Effector memory CD4-positive, alpha-beta T cell (primary cell): ENCODE measurements at regions not wholly inside any gene's neighbourhood (a gene's known extent, or its start where the extent isn't known, plus 50 kb on each side); places are given as distances from the start of the nearest gene placed in this dataset.
"Not testable (repeated sequence)": the region's sequence is repeated elsewhere in the genome, so short reads cannot be mapped to it uniquely, and the experiment has no call there.

Source experiments
- DNase-seq, 3 donors: peaks; one replicate each; pipeline ENCODE4 v3.0.0-alpha.2; 2020
- H3K27ac ChIP-seq: 2 replicates; pipeline ENCODE4 v1.7.0; 2013; ENCODE audit warnings: mild to moderate bottlenecking, low read length, moderate library complexity; ENCODE audit not compliant: insufficient read depth, poor library complexity, severe bottlenecking
- H3K27me3 ChIP-seq: replicated peaks from 2 replicates; pipeline ENCODE4 v1.7.0; 2013; ENCODE audit warnings: mild to moderate bottlenecking, low read length; ENCODE audit not compliant: insufficient read depth, control insufficient read depth, poor library complexity, severe bottlenecking
- H3K36me3 ChIP-seq: 2 replicates; pipeline ENCODE4 v1.7.0; 2013; ENCODE audit warnings: mild to moderate bottlenecking, low read length, moderate library complexity; ENCODE audit not compliant: control insufficient read depth, insufficient read depth
- H3K4me1 ChIP-seq: 2 replicates; pipeline ENCODE4 v1.7.0; 2013; ENCODE audit warnings: low read length, mild to moderate bottlenecking; ENCODE audit not compliant: control insufficient read depth, insufficient read depth, poor library complexity, severe bottlenecking
- H3K4me3 ChIP-seq: 2 replicates; pipeline ENCODE4 v1.7.0; 2013; ENCODE audit warnings: low read length, low read depth, mild to moderate bottlenecking; ENCODE audit not compliant: insufficient read depth, poor library complexity, severe bottlenecking
- H3K9me3 ChIP-seq: 2 replicates; pipeline ENCODE4 v1.7.0; 2013; ENCODE audit warnings: mild to moderate bottlenecking, low read length, moderate library complexity; ENCODE audit not compliant: control insufficient read depth

GRCh38 chr5:25445381-25446060 lies 800.7 kb upstream of the CDH10 start:
- DNase-seq, H3K4me3 ChIP-seq, H3K9me3 ChIP-seq, H3K27ac ChIP-seq, H3K36me3 ChIP-seq, H3K4me1 ChIP-seq, H3K27me3 ChIP-seq: not testable (repeated sequence)

- Histone ChIP-seq H3K9me3 (no peaks in the 10 kb centered on the region), H3K36me3 (no peaks in the 10 kb centered on the region), H3K4me3 (no peak overlapping the region), H3K27me3 (no peaks in the 10 kb centered on the region), H3K27ac (no peak overlapping the region), H3K4me1 (no peaks in the 10 kb centered on the region)
- no peak for DNase-seq
These were observed 799.9 kb upstream of the CDH10 start for GRCh38 chr5:25444697-25445096.

DNA sequence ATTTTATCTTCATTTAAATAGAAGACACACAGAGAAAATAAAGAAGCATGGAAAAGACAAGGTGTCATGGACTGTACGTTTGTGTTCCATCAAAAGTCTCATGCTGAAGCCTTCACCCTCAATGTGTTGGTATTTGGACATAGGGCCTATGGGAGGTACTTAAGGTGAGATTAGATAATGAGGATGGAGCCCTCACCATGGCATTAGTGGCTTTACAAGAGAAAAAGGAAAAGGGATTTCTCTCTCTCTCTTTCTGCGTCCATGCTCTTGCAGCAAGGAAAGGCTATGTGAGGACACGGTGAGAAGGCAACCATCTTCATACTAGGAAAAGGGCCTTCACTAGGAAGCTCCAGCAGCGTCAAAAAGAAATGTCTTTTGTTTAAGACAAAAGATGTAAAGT lies 797.0 kb upstream of the CDH10 start:
- no peaks in the 10 kb centered on the region for H3K4me1 ChIP-seq
- H3K27ac ChIP-seq, result no peak overlapping the region
- no peaks in the 10 kb centered on the region for H3K36me3 ChIP-seq
- H3K9me3 ChIP-seq, result no peaks in the 10 kb centered on the region
- no peak for DNase-seq
- no peak overlapping the region for H3K4me3 ChIP-seq
- no peaks in the 10 kb centered on the region for H3K27me3 ChIP-seq

DNA sequence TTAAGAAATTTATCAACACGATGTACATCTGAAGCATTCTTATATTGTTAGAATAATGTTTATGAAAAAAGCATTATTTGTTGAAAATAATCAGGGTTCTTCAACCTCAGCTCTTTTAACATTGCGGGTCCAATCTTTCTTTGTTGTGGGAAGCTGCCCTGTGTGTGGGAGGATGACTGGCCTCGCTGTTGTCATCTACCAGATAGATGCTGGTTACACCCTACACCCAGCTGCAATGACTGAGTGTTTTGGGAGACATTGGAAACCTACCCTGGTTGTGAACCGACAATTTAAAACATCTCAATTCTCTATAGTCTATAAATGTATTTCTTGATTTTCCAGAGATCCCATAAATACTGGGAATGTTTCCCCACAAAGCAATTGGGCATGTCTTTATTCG lies 794.2 kb upstream of the CDH10 start:
- no peak overlapping the region for H3K4me3 ChIP-seq
- H3K4me1 ChIP-seq, result no peaks in the 10 kb centered on the region
- DNase-seq, result no peak
- no peak overlapping the region for H3K27ac ChIP-seq
- no peaks in the 10 kb centered on the region for H3K27me3 ChIP-seq
- H3K36me3 ChIP-seq, result no peaks in the 10 kb centered on the region
- H3K9me3 ChIP-seq, result no peaks in the 10 kb centered on the region

DNA sequence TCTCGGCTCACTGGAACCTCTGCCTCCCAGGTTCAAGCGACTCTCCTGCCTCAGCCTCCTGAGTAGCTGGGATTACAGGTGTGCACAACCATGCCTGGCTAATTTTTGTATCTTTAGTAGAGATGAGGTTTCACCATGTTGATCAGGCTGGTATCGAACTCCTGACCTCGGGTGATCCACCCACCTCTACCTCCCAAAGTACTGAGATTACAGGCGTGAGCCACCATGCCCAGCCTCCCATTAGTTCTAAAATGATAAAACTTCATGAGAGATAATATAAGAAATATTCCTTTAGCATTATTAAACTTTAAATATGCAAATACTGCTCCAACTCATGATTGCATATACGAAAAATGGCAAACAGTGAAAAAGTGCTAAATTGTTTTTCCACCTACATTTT lies 793.6 kb upstream of the CDH10 start:
- H3K9me3 ChIP-seq, H3K27me3 ChIP-seq, H3K27ac ChIP-seq, DNase-seq, H3K4me1 ChIP-seq, H3K36me3 ChIP-seq, H3K4me3 ChIP-seq: not testable (repeated sequence)

DNA sequence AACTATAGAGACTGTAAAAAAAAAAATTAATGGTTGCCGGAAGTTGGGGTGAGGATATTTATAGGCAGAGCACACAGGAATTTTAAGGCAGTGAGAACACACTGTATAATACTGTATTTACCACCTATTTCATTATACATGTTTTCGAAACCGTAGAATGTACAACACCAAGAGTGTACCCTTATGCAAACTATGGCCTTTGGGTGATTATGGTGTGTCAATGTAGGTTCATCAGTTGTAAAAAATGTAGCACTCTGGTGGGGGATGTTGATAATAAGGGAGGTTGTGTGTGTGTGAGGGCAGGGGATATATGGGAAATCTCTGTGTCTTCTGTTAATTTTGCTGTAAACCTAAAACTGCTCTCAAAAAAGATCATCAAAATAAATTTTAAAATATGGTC lies 791.7 kb upstream of the CDH10 start:
- no peaks in the 10 kb centered on the region for H3K9me3 ChIP-seq
- no peak overlapping the region for H3K27ac ChIP-seq
- no peaks in the 10 kb centered on the region for H3K36me3 ChIP-seq
- no peak for DNase-seq
- no peaks in the 10 kb centered on the region for H3K27me3 ChIP-seq
- H3K4me3 ChIP-seq, result no peak overlapping the region
- no peaks in the 10 kb centered on the region for H3K4me1 ChIP-seq

GRCh38 chr5:25435882-25436281 lies 791.1 kb upstream of the CDH10 start:
- H3K4me1 ChIP-seq, result no peaks in the 10 kb centered on the region
- no peak overlapping the region for H3K27ac ChIP-seq
- no peak for DNase-seq
- no peaks in the 10 kb centered on the region for H3K36me3 ChIP-seq
- H3K4me3 ChIP-seq, result no peak overlapping the region
- H3K9me3 ChIP-seq, result no peaks in the 10 kb centered on the region
- H3K27me3 ChIP-seq, result no peaks in the 10 kb centered on the region

DNA sequence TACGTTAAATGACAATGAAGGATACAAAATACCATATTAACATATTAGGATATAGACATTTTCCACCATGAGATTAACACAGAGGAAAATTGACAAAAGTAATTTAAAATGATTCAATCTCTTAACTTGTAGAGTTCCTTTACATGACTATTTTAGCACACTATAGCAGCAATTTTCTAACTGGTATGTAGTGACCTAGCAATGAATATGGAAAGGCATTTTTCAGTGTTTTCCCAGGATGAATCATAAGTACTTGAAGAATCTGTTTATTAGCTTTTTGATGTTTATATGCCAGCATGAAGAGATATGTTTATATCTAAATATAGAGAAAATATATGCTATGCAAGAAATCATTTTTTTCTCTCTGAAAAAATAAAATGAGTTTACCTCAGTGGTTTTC lies 782.5 kb upstream of the CDH10 start:
- no peak overlapping the region for H3K4me3 ChIP-seq
- no peak for DNase-seq
- H3K9me3 ChIP-seq, result no peaks in the 10 kb centered on the region
- H3K36me3 ChIP-seq, result no peaks in the 10 kb centered on the region
- no peaks in the 10 kb centered on the region for H3K4me1 ChIP-seq
- no peaks in the 10 kb centered on the region for H3K27me3 ChIP-seq
- H3K27ac ChIP-seq, result no peak overlapping the region

- no peak for DNase-seq
- H3K27me3 ChIP-seq, result no peaks in the 10 kb centered on the region
- no peaks in the 10 kb centered on the region for H3K9me3 ChIP-seq
- no peak overlapping the region for H3K4me3 ChIP-seq
- H3K27ac ChIP-seq, result no peak overlapping the region
- no peaks in the 10 kb centered on the region for H3K4me1 ChIP-seq
- H3K36me3 ChIP-seq, result no peaks in the 10 kb centered on the region
These were observed 778.5 kb upstream of the CDH10 start for GRCh38 chr5:25423271-25423670.

DNA sequence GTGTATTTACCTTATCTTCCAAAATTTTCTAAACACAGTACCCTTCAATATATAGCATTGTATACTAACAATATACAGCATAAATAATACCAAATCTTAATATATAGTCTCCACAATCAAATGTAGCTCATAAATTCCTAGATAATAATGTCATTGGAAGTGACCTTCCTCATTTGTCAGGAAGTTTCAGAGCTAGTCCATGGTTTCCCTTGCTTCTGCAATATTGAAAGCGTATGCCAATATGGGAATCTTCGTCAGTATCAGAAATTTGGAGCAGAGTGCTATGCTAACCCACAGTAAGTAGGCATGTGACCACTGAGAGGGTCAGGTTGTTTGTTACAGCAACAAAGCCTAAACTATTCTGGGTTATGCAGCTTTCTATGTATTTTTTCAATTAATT lies 774.9 kb upstream of the CDH10 start:
- Histone ChIP-seq H3K9me3 (no peaks in the 10 kb centered on the region), H3K4me3 (no peak overlapping the region), H3K27ac (no peak overlapping the region), H3K4me1 (no peaks in the 10 kb centered on the region), H3K36me3 (no peaks in the 10 kb centered on the region), H3K27me3 (no peaks in the 10 kb centered on the region)
- DNase-seq, result no peak
